Fibroblast of skin of scalp (primary cell): ENCODE measurements at regions not wholly inside any gene's neighbourhood (a gene's known extent, or its start where the extent isn't known, plus 50 kb on each side); places are given as distances from the start of the nearest gene placed in this dataset.
"Not testable (repeated sequence)": the region's sequence is repeated elsewhere in the genome, so short reads cannot be mapped to it uniquely, and the experiment has no call there.

Source experiments
- DNase-seq: peaks from one replicate; pipeline ENCODE4 v3.0.0-alpha.2; 2013

GRCh38 chr3:80970292-80970691 lies 791.2 kb downstream of the GBE1 start:
- no peak for DNase-seq

- DNase-seq, result no peak
Measured at GRCh38 chr3:80929576-80929975, 831.9 kb downstream of the GBE1 start.

GRCh38 chr3:80914854-80915253 lies 846.6 kb downstream of the GBE1 start:
- DNase-seq, result no peak

DNA sequence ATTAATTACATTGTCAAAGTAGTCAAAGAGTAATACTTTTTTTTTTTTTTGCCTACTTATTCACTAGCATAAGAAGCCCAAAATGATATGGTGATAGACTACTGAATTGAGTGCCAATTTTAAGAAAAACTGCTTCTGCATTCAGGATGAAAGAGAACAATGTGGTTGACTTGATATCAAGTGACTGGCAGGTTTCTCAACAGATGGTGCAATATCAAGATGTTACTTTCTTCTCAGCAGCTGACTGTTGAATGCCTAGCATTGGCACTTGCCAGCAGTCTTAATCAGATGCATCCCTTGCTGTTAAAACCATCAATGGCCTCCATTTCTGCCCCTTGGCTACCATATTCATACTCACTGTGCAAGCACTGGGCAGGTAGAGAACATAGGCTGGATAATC lies 863.2 kb downstream of the GBE1 start:
- DNase-seq, result no peak

DNA sequence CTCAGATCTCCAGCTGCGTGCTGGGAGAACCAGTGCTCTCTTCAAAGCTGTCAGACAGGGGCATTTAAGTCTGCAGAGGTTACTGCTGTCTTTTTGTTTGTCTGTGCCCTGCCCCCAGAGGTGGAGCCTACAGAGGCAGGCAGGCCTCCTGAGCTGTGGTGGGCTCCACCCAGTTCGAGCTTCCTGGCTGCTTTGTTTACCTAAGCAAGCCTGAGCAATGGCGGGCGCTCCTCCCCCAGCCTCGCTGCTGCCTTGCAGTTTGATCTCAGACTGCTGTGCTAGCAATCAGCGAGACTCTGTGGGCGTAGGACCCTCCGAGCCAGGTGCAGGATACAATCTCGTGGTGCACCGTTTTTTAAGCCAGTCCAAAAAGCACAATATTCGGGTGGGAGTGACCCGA lies 864.4 kb downstream of the GBE1 start:
- not testable (repeated sequence) for DNase-seq

DNA sequence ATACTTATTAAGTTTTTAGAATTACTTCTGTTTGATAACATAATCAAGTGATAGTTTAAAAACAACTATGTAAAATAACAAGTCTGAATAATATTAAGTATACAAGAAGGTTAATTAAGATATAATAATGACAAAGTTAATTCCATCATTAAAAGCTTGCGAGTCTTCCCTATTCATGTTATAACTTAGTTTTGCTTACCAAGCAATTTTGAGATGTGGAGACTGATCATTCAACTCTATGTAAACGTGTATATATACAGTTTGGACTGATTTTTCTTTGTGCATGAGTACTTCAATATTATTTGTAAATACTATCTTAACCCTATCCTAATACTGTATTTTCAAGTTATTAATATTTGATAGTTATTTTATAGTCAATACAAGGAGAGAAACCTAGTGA lies 870.9 kb downstream of the GBE1 start:
- no peak for DNase-seq

- DNase-seq, result no peak
Measured at GRCh38 chr3:80889535-80889934, 871.9 kb downstream of the GBE1 start.

GRCh38 chr3:80870476-80871041 lies 890.9 kb downstream of the GBE1 start:
- DNase-seq, result no peak

DNA sequence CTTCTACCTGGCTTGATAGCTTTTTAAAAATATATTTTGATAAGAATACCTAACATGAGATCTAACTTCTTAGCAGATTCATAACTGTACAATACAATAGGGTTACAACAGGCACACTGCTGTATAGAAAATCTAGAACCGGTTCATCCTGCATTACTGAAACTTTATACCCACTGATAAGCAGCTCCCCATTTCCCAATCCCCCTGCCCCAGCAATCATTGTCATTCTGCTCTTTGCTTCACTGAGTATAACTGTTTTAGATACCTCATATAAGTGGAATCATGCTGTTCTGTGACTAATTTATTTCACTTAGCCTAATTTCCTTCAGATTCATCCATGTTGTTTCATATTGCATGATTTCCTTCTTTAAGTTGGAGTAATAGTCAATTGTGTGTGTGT lies 906.0 kb downstream of the GBE1 start:
- no peak for DNase-seq

- no peak for DNase-seq
Measured at GRCh38 chr3:80836395-80836794, 925.0 kb downstream of the GBE1 start.

GRCh38 chr3:80807577-80807976 lies 953.9 kb downstream of the GBE1 start:
- DNase-seq, result no peak

- DNase-seq, result no peak
Measured at GRCh38 chr3:80806673-80807072, 954.8 kb downstream of the GBE1 start.

DNA sequence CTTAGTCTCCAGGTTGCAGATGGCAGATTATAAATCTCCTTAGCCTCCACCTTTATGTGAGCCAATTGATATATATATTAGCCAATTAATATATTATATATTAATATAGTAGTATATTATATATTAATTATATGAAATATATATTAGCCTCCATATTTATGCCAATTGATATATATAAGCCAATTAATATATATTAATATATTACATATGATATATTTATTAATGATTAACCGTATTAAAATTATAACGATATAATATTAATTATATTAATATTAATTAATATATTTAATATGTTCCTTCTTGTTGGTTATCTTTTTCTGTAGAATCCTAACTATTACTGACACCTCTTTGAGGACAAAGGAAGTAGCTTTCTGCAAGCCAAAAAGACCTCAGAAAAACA lies 972.5 kb downstream of the GBE1 start:
- DNase-seq, result no peak

GRCh38 chr3:80785875-80786274 lies 975.6 kb downstream of the GBE1 start:
- no peak for DNase-seq

GRCh38 chr3:80785475-80785874 lies 976.0 kb downstream of the GBE1 start:
- DNase-seq, result no peak

- peak; percentile 12 for DNase-seq
Measured at GRCh38 chr3:80771085-80771484, 990.4 kb downstream of the GBE1 start.

GRCh38 chr3:80770106-80771074 lies 991.1 kb downstream of the GBE1 start:
- peak; percentile 14 for DNase-seq

DNA sequence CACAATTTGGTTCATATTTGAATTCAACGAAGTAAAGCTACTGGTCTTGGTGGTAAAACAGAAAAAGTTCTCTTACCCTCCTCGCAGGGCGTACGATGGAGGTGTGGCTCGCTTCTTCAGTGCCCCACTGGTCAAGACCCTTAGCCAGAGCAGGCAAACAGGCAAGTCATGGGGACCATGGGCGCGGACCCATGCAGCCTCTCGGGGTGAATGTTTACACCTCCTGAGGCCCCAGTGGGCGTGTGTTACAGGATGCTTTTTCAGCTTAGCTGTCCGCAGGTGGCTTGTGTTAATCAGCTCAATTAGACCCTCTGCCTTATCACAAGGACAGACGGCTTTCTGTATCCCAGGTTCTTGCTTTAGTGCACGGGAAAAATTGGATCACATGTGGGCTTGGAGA lies 991.8 kb downstream of the GBE1 start:
- DNase-seq, result no peak

DNA sequence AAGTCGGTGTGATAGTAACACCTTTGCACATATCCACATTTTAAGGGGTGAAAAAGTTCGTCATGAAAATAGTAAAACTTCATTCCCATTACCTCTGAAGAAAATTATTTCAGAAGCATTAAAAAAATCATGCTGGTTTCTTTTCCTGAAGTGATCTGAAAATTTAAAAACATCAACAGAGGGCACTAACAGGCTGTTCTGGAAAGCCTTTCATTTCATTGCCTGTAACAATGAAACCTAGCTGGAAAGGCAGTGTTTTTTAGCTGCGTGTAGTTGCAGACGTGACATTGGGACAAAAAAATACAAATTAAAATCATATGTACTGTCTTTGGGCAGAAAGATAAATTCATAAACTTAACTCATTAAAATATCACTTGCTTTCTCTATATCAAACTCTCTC lies 993.8 kb downstream of the GBE1 start:
- DNase-seq, result no peak

- DNase-seq, result no peak
Measured at GRCh38 chr3:80754969-80755368, 987.2 kb upstream of the ROBO1 start.

- no peak for DNase-seq
Measured at GRCh38 chr3:80753021-80753420, 985.2 kb upstream of the ROBO1 start.

DNA sequence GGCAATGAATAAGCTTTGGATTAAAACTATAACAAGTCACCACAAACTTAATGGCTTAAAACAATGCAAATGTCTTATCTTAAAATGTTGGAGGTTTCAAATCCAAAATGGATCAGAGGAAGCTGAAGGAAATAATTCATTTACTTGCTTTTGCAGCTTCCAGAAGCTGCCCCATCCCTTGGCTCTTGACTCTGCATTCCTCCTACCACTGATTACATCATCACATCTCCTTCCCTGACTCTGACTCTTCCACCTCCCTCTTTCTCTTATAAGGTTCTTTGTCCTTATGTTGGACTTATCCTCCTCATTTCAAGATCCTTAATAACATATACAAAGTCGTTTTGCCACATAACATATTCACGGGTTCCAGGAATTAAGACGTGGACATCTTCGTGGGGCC lies 982.8 kb upstream of the ROBO1 start:
- no peak for DNase-seq

- no peak for DNase-seq
Measured at GRCh38 chr3:80734920-80735319, 967.1 kb upstream of the ROBO1 start.

GRCh38 chr3:80734483-80734882 lies 966.7 kb upstream of the ROBO1 start:
- no peak for DNase-seq
